ENCODE measurements at regions not wholly inside any gene's neighbourhood (a gene's known extent, or its start where the extent isn't known, plus 50 kb on each side); places are given as distances from the start of the nearest gene placed in this dataset.
A peak's percentile ranks its signal among the peaks of the same experiment; 100 is the strongest.

GRCh38 chr13:95479731-95480130, 72.8 kb upstream of the CLDN10 start:
- H3K9me3 Mint-ChIP-seq = no peaks in the 10 kb centered on the region
- peaks cover 4 to 9% of the 10 kb centered on the region in 2 donors for H3K27me3 Mint-ChIP-seq
- H3K4me1 Mint-ChIP-seq (ENCODE audit: low read depth in 2 of 2) = peaks cover 8 to 16% of the 10 kb centered on the region in 2 donors
- DNase-seq (ENCODE audit: low spot score) (no peak), ATAC-seq (no peak)
- H3K36me3 Mint-ChIP-seq = no peaks in the 10 kb centered on the region
- H3K27ac Mint-ChIP-seq = peak overlapping the region in 1 of 2 donors; percentile 31
- H3K4me3 Mint-ChIP-seq = no peak overlapping the region

GRCh38 chr13:95480131-95480545, 72.4 kb upstream of the CLDN10 start:
- Mint-ChIP-seq H3K27ac (peak overlapping the region in 1 of 2 donors; percentile 31), H3K9me3 (no peaks in the 10 kb centered on the region), H3K4me1 (ENCODE audit: low read depth in 2 of 2) (peaks cover 8 to 16% of the 10 kb centered on the region in 2 donors), H3K4me3 (no peak overlapping the region), H3K27me3 (peaks cover 4 to 9% of the 10 kb centered on the region in 2 donors), H3K36me3 (no peaks in the 10 kb centered on the region)
- ATAC-seq (peak; percentile 69 to 72), DNase-seq (ENCODE audit: low spot score) (no peak)

DNA sequence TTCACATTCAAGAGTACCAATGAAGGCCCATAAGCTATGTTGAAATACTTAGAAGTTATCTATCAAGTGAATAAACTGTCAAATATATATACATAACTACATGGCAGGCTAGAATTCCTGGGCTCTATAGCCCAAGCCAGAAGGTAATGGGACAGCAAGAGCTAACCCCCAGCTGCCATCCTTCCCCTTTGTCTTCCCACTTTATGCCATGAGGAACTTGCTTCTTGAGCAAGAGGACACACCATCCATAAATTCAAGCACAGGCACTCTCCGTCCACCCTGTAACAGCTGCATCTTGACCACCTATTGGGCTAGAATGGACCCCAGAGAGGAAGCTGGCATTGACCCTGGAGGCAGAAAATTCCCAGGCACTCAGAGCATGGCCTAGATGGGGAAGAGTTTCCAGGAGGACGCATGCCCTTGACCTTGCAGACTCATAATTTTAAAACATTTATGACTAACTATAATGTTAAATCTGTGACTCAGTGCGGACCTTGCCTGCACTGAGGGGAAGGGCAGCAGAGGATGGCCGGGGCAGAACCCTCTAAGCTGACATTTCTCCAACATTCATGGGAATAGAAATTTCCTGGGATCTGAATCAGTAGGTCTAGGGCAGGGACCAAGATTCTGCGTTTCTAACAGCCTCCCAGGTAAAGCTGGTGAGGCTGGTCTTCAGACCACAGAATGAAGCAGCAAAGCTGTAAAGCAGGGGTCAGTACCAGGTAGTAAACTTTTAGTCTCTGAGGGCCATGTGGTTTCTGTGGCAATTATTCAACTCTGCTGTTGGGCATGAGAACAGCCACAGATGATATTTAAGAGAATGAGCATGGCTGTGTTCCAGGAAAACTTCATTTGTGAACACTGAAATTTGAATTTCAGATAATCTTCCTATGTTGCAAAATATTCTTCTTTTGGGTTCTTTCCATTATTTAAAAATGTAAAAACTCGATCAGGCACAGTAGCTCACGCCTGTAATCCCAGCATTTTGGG, 71.4 kb upstream of the CLDN10 start:
- Mint-ChIP-seq H3K4me3 (no peak overlapping the region), H3K4me1 (ENCODE audit: low read depth in 2 of 2) (peaks cover 8 to 16% of the 10 kb centered on the region in 2 donors), H3K9me3 (no peaks in the 10 kb centered on the region), H3K27ac (no peak overlapping the region), H3K36me3 (no peaks in the 10 kb centered on the region), H3K27me3 (peaks cover 0 to 4% of the 10 kb centered on the region in 2 donors)
- DNase-seq (ENCODE audit: low spot score) (no peak), ATAC-seq (no peak)

- no peaks in the 10 kb centered on the region for H3K9me3 Mint-ChIP-seq
- peaks cover 0 to 7% of the 10 kb centered on the region in 2 donors for H3K27me3 Mint-ChIP-seq
- no peaks in the 10 kb centered on the region for H3K36me3 Mint-ChIP-seq
- no peak overlapping the region for H3K4me3 Mint-ChIP-seq
- DNase-seq (ENCODE audit: low spot score) (no peak), ATAC-seq (no peak)
- H3K4me1 Mint-ChIP-seq (ENCODE audit: low read depth in 2 of 2) = peaks cover 8% of the 10 kb centered on the region in 2 donors
- no peak overlapping the region for H3K27ac Mint-ChIP-seq
Measured at GRCh38 chr13:95484052-95484451, 68.5 kb upstream of the CLDN10 start.

DNA sequence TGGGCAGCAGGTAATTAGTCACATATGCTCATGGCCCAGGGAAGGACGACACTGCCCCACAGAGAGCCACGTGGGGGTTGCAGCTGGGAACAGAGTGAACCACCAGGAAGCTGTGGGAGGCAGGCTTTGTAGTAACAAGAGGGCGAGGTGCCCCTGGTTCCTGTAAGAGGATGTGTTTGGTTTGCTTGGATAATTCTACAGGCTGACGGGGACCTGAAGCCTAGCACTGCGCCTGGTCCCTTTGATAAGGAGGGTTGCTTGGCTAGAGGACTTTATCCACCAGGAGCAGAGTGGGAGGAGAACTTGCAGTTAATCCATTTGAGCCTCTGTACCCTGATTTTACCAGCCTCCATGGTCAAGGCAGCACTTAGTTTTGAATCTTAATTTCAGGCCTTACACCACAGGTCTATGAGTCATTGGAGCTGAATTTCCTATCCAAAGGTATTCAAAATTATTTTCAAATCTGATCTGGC, 67.4 kb upstream of the CLDN10 start:
- Mint-ChIP-seq H3K4me3 (no peak overlapping the region), H3K27ac (no peak overlapping the region), H3K9me3 (no peaks in the 10 kb centered on the region), H3K36me3 (no peaks in the 10 kb centered on the region), H3K4me1 (ENCODE audit: low read depth in 2 of 2) (peaks cover 3 to 4% of the 10 kb centered on the region in 2 donors), H3K27me3 (peaks cover 5 to 17% of the 10 kb centered on the region in 2 donors)
- no peak for DNase-seq (ENCODE audit: low spot score)
- no peak for ATAC-seq

DNA sequence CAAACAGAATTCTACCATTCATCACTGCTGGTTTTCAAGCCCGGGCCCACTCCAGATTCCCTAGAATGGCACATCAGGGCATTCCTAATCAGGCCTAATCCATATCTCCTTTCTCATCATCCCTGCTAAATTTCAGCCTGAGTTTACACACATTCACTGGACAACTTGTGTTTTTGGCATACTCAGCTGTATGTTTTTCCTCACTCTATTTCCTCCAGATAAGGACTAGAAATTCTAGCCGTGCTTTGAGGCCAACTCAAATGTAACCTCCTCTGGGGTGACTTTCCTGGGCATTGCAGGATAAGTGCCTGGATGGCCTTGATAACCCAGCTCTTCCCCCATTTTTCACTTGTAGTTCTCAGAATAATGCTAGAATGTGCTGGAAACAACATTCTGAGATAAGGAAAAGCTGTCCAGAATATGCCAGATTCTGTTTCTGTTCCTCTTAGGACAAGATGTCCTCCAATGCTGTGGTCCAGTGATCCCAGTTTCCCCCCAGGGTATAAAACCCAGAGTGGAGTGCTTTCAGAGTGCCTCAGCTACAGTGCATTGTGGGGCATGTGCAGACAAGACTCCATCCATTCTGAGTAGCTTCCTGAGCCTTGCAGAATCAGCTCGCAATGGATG, 66.9 kb upstream of the CLDN10 start:
- no peak overlapping the region for H3K4me3 Mint-ChIP-seq
- no peaks in the 10 kb centered on the region for H3K9me3 Mint-ChIP-seq
- no peaks in the 10 kb centered on the region for H3K4me1 Mint-ChIP-seq (ENCODE audit: low read depth in 2 of 2)
- ATAC-seq (no peak), DNase-seq (ENCODE audit: low spot score) (no peak)
- peaks cover 6 to 18% of the 10 kb centered on the region in 2 donors for H3K27me3 Mint-ChIP-seq
- H3K36me3 Mint-ChIP-seq = no peaks in the 10 kb centered on the region
- no peak overlapping the region for H3K27ac Mint-ChIP-seq

DNA sequence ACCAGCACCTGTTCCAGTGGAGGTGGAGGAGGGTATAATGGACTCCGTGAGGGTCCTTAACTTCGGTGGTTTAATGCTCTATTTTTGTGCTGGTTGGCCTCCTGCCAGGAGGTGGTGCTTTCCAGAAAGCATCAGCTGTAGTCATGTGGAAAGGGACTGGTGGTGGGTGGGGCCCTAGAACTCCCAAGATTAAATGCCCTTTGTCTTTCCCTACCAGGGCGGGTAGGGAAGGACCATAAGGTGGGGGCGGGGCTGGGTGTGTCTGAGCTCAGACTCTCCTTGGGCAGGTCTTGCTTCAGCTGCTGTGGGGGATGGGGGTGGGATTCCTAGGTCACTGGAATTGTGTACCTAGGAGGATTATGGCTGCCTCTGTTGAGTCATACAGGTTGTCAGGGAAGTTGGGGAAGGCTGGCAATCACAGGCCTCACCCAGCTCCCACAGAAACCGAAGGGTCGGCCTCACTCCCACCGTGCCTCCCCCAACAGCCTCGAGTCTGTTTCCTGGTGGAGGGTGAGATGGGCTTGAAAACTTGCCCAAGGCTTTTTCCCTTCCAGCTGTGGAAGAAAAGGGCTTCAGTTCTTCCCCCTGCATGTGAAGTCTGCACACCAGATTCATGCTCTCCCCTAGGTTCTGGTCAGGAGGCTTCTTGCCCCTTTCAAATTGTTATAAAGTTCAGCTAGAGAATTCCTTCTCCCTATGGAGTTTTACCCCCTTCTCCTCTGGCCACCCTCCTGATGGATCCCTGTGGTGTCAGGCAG, 60.3 kb upstream of the CLDN10 start:
- no peaks in the 10 kb centered on the region for H3K9me3 Mint-ChIP-seq
- peaks cover 0 to 3% of the 10 kb centered on the region in 2 donors for H3K4me1 Mint-ChIP-seq (ENCODE audit: low read depth in 2 of 2)
- peaks cover 15 to 25% of the 10 kb centered on the region in 2 donors for H3K27me3 Mint-ChIP-seq
- H3K4me3 Mint-ChIP-seq = no peak overlapping the region
- H3K27ac Mint-ChIP-seq = no peak overlapping the region
- no peak for ATAC-seq
- no peak for DNase-seq (ENCODE audit: low spot score)
- H3K36me3 Mint-ChIP-seq = no peaks in the 10 kb centered on the region

GRCh38 chr13:95494082-95494681, 58.3 kb upstream of the CLDN10 start:
- Mint-ChIP-seq H3K9me3 (no peaks in the 10 kb centered on the region), H3K36me3 (no peaks in the 10 kb centered on the region)

GRCh38 chr13:95496485-95496884, 56.0 kb upstream of the CLDN10 start:
- H3K4me3 Mint-ChIP-seq = no peak overlapping the region
- H3K9me3 Mint-ChIP-seq = no peaks in the 10 kb centered on the region
- H3K27ac Mint-ChIP-seq = no peak overlapping the region
- H3K4me1 Mint-ChIP-seq (ENCODE audit: low read depth in 2 of 2) = peaks cover 0 to 3% of the 10 kb centered on the region in 2 donors
- no peaks in the 10 kb centered on the region for H3K36me3 Mint-ChIP-seq
- DNase-seq (ENCODE audit: low spot score) (no peak), ATAC-seq (no peak)
- H3K27me3 Mint-ChIP-seq = peaks cover 9 to 27% of the 10 kb centered on the region in 2 donors

More at GRCh38 chr13:95494082-95494681, 58.3 kb upstream of the CLDN10 start:
- H3K27ac Mint-ChIP-seq = no peak overlapping the region
- peaks cover 15 to 23% of the 10 kb centered on the region in 2 donors for H3K27me3 Mint-ChIP-seq
- no peak for ATAC-seq
- H3K4me1 Mint-ChIP-seq (ENCODE audit: low read depth in 2 of 2) = peaks cover 0 to 3% of the 10 kb centered on the region in 2 donors
- no peak overlapping the region for H3K4me3 Mint-ChIP-seq
- no peak for DNase-seq (ENCODE audit: low spot score)

GRCh38 chr13:95497381-95497807, 55.1 kb upstream of the CLDN10 start:
- H3K36me3 Mint-ChIP-seq = no peaks in the 10 kb centered on the region
- H3K27ac Mint-ChIP-seq = no peak overlapping the region
- no peak for ATAC-seq
- peaks cover 0 to 3% of the 10 kb centered on the region in 2 donors for H3K4me1 Mint-ChIP-seq (ENCODE audit: low read depth in 2 of 2)
- no peaks in the 10 kb centered on the region for H3K9me3 Mint-ChIP-seq
- peaks cover 5 to 33% of the 10 kb centered on the region in 2 donors for H3K27me3 Mint-ChIP-seq
- DNase-seq (ENCODE audit: low spot score) = no peak
- H3K4me3 Mint-ChIP-seq = no peak overlapping the region

GRCh38 chr13:95498886-95499285, 53.6 kb upstream of the CLDN10 start:
- Mint-ChIP-seq H3K27me3 (peaks cover 5 to 30% of the 10 kb centered on the region in 2 donors), H3K9me3 (no peaks in the 10 kb centered on the region), H3K4me3 (no peak overlapping the region), H3K4me1 (ENCODE audit: low read depth in 2 of 2) (peaks cover 0 to 3% of the 10 kb centered on the region in 2 donors), H3K27ac (no peak overlapping the region), H3K36me3 (no peaks in the 10 kb centered on the region)
- ATAC-seq = no peak
- no peak for DNase-seq (ENCODE audit: low spot score)

- no peak for DNase-seq (ENCODE audit: low spot score)
- Mint-ChIP-seq H3K36me3 (no peaks in the 10 kb centered on the region), H3K4me1 (ENCODE audit: low read depth in 2 of 2) (no peaks in the 10 kb centered on the region), H3K9me3 (no peaks in the 10 kb centered on the region), H3K27ac (no peak overlapping the region), H3K27me3 (peaks cover 3 to 25% of the 10 kb centered on the region in 2 donors), H3K4me3 (no peak overlapping the region)
- no peak for ATAC-seq
Measured at GRCh38 chr13:95499811-95500712, 52.5 kb upstream of the CLDN10 start.

Data from natural killer cell treated with Interleukin-12 subunit alpha and Interleukin-12 subunit beta and Interleukin-15 and Interleukin-18, amount 100 ng/mL, for 72 hours (primary cell).